Neutrophil (primary cell): ENCODE measurements at regions not wholly inside any gene's neighbourhood (a gene's known extent, or its start where the extent isn't known, plus 50 kb on each side); places are given as distances from the start of the nearest gene placed in this dataset.

Experiments used
- H3K27ac ChIP-seq: fragments of 200-600 bp; sonication (generic); 2 replicates; pipeline ENCODE4 v1.5.1; 2016; ENCODE audit warnings: mild to moderate bottlenecking, moderate library complexity
- H3K27me3 ChIP-seq: fragments of 200-600 bp; sonication (generic); 2 replicates; pipeline ENCODE4 v1.6.0; 2016; ENCODE audit warnings: mild to moderate bottlenecking
- H3K36me3 ChIP-seq: fragments of 200-600 bp; sonication (generic); 2 replicates; pipeline ENCODE4 v1.5.1; 2017
- H3K4me1 ChIP-seq, 2 experiments: fragments of 200-600 bp in 1 of 2; sonication (generic) in 1 of 2; 1 replicate in 1 of 2; 2 replicates in 1 of 2; pipeline versions ENCODE4 v1.5.1 to v1.6.1; 2013 to 2016; ENCODE audit warnings: low read depth in 1 of 2, low read length in 1 of 2, mild to moderate bottlenecking in 1 of 2, moderate library complexity in 1 of 2; ENCODE audit not compliant: control insufficient read depth in 1 of 2, insufficient read depth in 1 of 2
- H3K4me3 ChIP-seq, 2 experiments: fragments of 200-600 bp in 1 of 2; sonication (generic) in 1 of 2; 1 replicate in 1 of 2; 2 replicates in 1 of 2; pipeline ENCODE4 v1.5.1; 2013 to 2016; ENCODE audit warnings: low read depth in 1 of 2, low read length in 1 of 2, mild to moderate bottlenecking in 1 of 2, moderate library complexity in 1 of 2
- H3K9me3 ChIP-seq: fragments of 200-600 bp; sonication (generic); 2 replicates; pipeline ENCODE4 v1.5.1; 2016
- TF ChIP-seq, protein P1 (sequence below): fragments of 200-600 bp; sonication (generic); IDR thresholded peaks from 2 replicates; pipeline ENCODE4 v1.5.1; 2016; ENCODE audit warnings: antibody characterized with exemption

DNA sequence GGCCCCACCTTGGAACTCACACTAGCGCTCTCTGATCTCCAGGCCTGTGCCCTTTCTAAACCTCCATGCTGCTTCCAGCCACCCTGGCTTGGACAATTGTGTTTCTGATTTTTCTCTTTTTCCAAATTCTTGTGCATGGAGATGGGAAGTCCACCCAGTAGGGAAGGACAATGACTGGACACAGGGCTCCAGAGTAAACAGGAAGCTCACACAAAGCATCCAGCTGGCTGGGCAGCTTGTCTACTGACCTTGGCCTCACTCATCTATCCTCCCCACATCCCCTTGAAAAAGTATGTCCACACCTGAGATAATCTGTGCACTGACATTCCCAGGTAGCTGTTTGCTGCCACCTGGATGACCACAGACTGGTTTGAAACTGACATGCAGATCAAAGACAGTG lies 331.2 kb upstream of the MAF start:
- no peak overlapping the region for H3K27ac ChIP-seq
- no peaks in the 10 kb centered on the region for H3K9me3 ChIP-seq
- no peak overlapping the region for H3K4me3 ChIP-seq
- H3K4me1 ChIP-seq: no peaks in the 10 kb centered on the region
- no peaks in the 10 kb centered on the region for H3K27me3 ChIP-seq
- TF ChIP-seq, protein P1, sequence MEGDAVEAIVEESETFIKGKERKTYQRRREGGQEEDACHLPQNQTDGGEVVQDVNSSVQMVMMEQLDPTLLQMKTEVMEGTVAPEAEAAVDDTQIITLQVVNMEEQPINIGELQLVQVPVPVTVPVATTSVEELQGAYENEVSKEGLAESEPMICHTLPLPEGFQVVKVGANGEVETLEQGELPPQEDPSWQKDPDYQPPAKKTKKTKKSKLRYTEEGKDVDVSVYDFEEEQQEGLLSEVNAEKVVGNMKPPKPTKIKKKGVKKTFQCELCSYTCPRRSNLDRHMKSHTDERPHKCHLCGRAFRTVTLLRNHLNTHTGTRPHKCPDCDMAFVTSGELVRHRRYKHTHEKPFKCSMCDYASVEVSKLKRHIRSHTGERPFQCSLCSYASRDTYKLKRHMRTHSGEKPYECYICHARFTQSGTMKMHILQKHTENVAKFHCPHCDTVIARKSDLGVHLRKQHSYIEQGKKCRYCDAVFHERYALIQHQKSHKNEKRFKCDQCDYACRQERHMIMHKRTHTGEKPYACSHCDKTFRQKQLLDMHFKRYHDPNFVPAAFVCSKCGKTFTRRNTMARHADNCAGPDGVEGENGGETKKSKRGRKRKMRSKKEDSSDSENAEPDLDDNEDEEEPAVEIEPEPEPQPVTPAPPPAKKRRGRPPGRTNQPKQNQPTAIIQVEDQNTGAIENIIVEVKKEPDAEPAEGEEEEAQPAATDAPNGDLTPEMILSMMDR: no peak
- H3K36me3 ChIP-seq: no peaks in the 10 kb centered on the region

DNA sequence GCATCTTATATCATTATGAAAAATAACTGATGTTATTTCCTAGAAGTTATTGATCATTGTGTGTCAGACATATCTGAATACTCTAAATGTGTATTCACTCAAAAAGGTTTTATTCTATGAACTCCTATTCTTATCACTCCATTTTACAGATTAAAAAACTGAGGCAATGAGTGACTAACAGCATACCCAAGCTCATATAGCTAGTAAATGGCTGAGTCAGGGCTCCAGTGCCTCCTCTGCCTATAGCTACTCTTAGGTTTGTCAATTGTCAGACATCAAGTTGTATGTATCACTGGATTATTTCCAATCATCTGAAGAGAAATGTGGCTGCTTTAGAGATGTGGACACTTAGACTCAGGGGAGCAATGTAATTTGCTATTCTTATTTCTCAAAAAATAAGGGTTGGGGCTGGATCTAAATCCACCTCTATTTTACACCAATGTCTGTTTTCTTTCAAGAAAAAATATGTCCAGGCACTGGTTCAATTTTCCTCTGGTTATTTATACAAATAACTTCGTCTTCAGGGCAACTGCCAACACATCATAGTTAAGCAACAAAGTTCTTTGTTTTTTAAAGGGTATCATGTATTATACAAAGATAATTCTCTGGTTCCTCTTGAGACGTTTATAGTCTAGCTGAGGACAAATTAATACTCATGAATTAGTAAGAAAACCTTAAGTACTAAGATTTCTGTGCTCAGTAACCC lies 328.9 kb upstream of the MAF start:
- Histone ChIP-seq H3K27me3 (no peaks in the 10 kb centered on the region), H3K4me3 (no peak overlapping the region), H3K27ac (no peak overlapping the region), H3K36me3 (no peaks in the 10 kb centered on the region), H3K4me1 (no peaks in the 10 kb centered on the region), H3K9me3 (no peaks in the 10 kb centered on the region)
- TF ChIP-seq, protein P1: no peak

DNA sequence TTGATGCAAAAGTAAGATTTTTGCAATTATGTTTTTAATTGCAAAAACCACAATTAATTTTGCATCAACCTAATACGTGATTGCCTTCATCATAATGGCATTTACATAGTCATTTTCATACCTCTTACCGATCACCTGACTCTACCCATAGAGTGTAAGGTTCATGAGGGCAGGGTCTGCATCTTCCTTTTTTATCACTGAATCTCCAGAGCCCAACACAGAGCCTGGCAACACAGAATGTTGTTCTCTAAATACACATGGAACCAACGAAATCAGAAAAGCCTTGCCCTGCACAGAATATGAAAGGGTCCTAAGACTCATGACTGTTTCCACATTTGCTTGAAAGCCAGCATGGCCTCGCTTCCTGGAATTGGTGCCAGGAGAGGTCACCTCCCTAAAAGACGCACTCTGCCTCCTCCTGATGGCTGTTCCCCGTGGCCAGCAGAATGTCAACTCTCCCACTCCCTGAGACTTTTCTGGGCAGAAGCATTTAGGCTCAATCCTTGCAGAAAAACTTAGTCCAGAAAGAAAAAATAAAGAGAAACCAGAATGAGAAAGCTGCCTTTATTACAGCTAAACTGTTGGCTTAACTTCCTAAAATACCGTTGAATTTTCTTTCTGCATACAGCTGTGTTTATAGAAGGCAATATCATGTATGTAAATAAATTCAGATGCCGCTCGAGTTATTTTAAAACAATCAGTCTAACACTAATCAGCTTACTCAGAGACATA lies 327.8 kb upstream of the MAF start:
- no peaks in the 10 kb centered on the region for H3K36me3 ChIP-seq
- H3K9me3 ChIP-seq: no peaks in the 10 kb centered on the region
- TF ChIP-seq, protein P1: no peak
- H3K4me1 ChIP-seq: no peaks in the 10 kb centered on the region
- no peak overlapping the region for H3K4me3 ChIP-seq
- H3K27ac ChIP-seq: no peak overlapping the region
- H3K27me3 ChIP-seq: no peaks in the 10 kb centered on the region

DNA sequence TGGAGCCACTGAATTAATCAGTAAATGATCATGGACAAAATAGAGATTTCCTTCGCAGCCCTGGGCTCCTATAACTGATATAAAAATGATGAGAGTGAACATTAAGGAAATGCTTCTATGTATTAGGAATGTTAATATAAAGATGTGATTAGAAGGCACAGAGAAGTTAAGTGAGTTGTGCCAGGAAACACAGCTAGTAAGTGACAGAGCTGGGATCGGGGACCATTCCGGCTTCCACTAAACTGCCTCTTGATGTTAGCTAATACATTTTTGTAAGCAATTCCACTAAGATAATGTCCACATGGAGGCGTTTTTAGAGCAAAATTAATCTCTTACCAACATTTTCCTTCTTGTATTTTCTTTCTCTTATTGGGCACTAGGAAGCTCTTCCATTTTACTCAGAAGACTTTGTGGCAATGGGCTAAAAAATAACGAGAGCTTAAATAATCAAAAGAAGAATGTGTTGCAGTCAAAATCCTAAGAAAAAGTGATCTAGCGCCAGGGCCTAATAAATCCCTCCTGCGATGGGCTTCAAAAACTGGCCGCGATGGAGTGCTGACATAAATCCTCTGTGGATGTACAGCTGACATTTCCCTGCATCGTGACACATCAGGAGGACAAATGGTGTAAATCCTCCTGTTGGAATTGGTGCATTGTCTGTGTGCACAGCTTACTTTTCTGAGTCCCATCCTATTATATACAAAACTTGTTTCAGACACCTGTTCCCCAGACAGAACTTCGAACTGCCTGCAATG lies 326.1 kb upstream of the MAF start:
- TF ChIP-seq, protein P1: no peak
- H3K4me3 ChIP-seq: no peak overlapping the region
- no peaks in the 10 kb centered on the region for H3K27me3 ChIP-seq
- H3K36me3 ChIP-seq: no peaks in the 10 kb centered on the region
- no peak overlapping the region for H3K27ac ChIP-seq
- H3K9me3 ChIP-seq: no peaks in the 10 kb centered on the region
- no peaks in the 10 kb centered on the region for H3K4me1 ChIP-seq

DNA sequence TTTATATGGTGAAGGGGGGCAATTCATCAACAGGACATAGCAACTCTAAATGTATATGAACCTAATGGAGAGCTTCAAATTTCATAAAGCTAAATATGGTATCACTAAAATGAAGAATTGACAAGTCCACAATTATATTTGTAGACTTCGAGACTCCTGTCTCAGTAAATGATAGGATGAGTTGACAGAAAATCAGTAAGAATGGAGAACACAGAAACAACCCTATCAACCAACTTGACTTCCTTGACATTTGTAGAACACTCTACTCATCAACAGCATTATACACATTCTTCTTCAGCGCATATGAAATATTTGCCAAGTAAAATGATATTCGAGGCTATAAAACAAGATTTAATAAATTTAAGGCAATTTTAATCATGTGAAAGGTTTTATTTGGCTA lies 322.9 kb upstream of the MAF start:
- H3K36me3 ChIP-seq: no peaks in the 10 kb centered on the region
- H3K4me1 ChIP-seq: no peaks in the 10 kb centered on the region
- no peaks in the 10 kb centered on the region for H3K9me3 ChIP-seq
- TF ChIP-seq, protein P1: no peak
- no peak overlapping the region for H3K4me3 ChIP-seq
- no peak overlapping the region for H3K27ac ChIP-seq
- no peaks in the 10 kb centered on the region for H3K27me3 ChIP-seq
